GM10266 (cell line): ENCODE measurements at regions not wholly inside any gene's neighbourhood (a gene's known extent, or its start where the extent isn't known, plus 50 kb on each side); places are given as distances from the start of the nearest gene placed in this dataset.

Experiments
- DNase-seq: peaks from one replicate; pipeline ENCODE4 v3.0.0; 2012; ENCODE audit errors: extremely low spot score
- CTCF ChIP-seq: IDR thresholded peaks from 2 replicates; pipeline ENCODE4 v1.5.1; 2012; ENCODE audit warnings: mild to moderate bottlenecking, low read depth; ENCODE audit not compliant: control insufficient read depth, insufficient read depth; ENCODE audit errors: missing control alignments

GRCh38 chr9:108160706-108161355 lies 671.3 kb upstream of the KLF4 start:
- TF ChIP-seq CTCF, result no peak

GRCh38 chr9:108160039-108160438 lies 670.5 kb upstream of the KLF4 start:
- DNase-seq, result no peak

More at GRCh38 chr9:108160706-108161355, 671.3 kb upstream of the KLF4 start:
- DNase-seq, result no peak

GRCh38 chr9:108158236-108158995 lies 668.8 kb upstream of the KLF4 start:
- no peak for TF ChIP-seq CTCF
- no peak for DNase-seq

More at GRCh38 chr9:108160039-108160438, 670.5 kb upstream of the KLF4 start:
- TF ChIP-seq CTCF, result no peak

GRCh38 chr9:108156270-108156998 lies 666.9 kb upstream of the KLF4 start:
- TF ChIP-seq CTCF, result no peak
- DNase-seq, result no peak

GRCh38 chr9:108153416-108153815 lies 663.8 kb upstream of the KLF4 start:
- no peak for DNase-seq
- TF ChIP-seq CTCF, result no peak

- no peak for TF ChIP-seq CTCF
- DNase-seq, result no peak
These were observed 661.4 kb upstream of the KLF4 start for GRCh38 chr9:108150736-108151586.
